Endothelial cell of umbilical vein (primary cell): ENCODE measurements at regions not wholly inside any gene's neighbourhood (a gene's known extent, or its start where the extent isn't known, plus 50 kb on each side); places are given as distances from the start of the nearest gene placed in this dataset.

ENCODE experiments used
- BruUV-seq: library from RNA; stranded (reverse); fragments of 400-500 nt; replicated peaks from 2 replicates; lab custom pipeline; 2021; lab: Mats Ljungman, UMichigan
- CTCF ChIA-PET: fragments of 300-600, 350-600 bp; sonication (Branson Sonifier 250); formaldehyde crosslinking; loops from one replicate; lab custom pipeline; 2021; ENCODE audit warnings: antibody characterized with exemption, inconsistent platforms; lab: Charles Lee
- POLR2A ChIA-PET: fragments of 300-600, 350-600 bp; sonication (Branson Sonifier 250); formaldehyde crosslinking; loops from one replicate; lab custom pipeline; 2021; ENCODE audit warnings: antibody characterized with exemption, inconsistent platforms; lab: Charles Lee
- DNase-seq: peaks from one replicate; pipeline ENCODE4 v3.0.0-alpha.2; 2011; ENCODE audit warnings: low read depth, low spot score
- FAIRE-seq: peaks from 2 replicates; lab custom pipeline; 2011; peaks lifted over from hg19 to GRCh38; lab: Jason Lieb, UNC
- H2AFZ ChIP-seq: 2 replicates; pipeline ENCODE4 v1.6.0; 2012; ENCODE audit warnings: low read depth, low read length, control low read depth, inconsistent platforms
- H3K27ac ChIP-seq: 2 replicates; pipeline ENCODE4 v1.5.1; 2011; ENCODE audit warnings: low read depth, mild to moderate bottlenecking, control low read depth, low read length, moderate library complexity; ENCODE audit not compliant: insufficient read depth
- H3K27me3 ChIP-seq, 2 experiments: 2 replicates each; pipeline versions ENCODE4 v1.6.0 to v1.6.1; 2011; ENCODE audit warnings: low read length in 2 of 2, mixed read lengths in 1 of 2; ENCODE audit not compliant: control insufficient read depth in 2 of 2, insufficient read depth in 2 of 2
- H3K36me3 ChIP-seq, 2 experiments: 2 replicates in 1 of 2; 3 replicates in 1 of 2; pipeline ENCODE4 v1.5.1; 2011; ENCODE audit warnings: low read length in 2 of 2, mild to moderate bottlenecking in 1 of 2, moderate library complexity in 1 of 2; ENCODE audit not compliant: control insufficient read depth in 2 of 2, insufficient read depth in 2 of 2; ENCODE audit errors: extremely low read depth in 1 of 2
- H3K4me1 ChIP-seq: 3 replicates; pipeline ENCODE4 v1.5.1; 2011; ENCODE audit warnings: mild to moderate bottlenecking, low read length; ENCODE audit not compliant: control insufficient read depth, insufficient read depth; ENCODE audit errors: extremely low read depth
- H3K4me2 ChIP-seq: 2 replicates; pipeline ENCODE4 v1.6.1; 2011; ENCODE audit warnings: low read length, control low read depth, mixed read lengths; ENCODE audit not compliant: insufficient read depth
- H3K4me3 ChIP-seq, 3 experiments: fragments of 200-600 bp in 1 of 3; sonication (generic), shearing (Covaris generic) in 1 of 3; replicated peaks in 1 of 3; 2 replicates each; pipeline ENCODE4 v1.5.1; 2011 to 2016; ENCODE audit warnings: control low read depth in 3 of 3, low read length in 3 of 3, mild to moderate bottlenecking in 2 of 3, inconsistent platforms in 1 of 3, low read depth in 1 of 3, moderate library complexity in 1 of 3; ENCODE audit not compliant: insufficient read depth in 1 of 3
- H3K79me2 ChIP-seq: 2 replicates; pipeline ENCODE4 v1.6.0; 2012; ENCODE audit warnings: low read length, inconsistent platforms; ENCODE audit not compliant: control insufficient read depth, insufficient read depth
- H3K9ac ChIP-seq: replicated peaks from 2 replicates; pipeline ENCODE3; 2011; ENCODE audit warnings: low read length, control low read depth; ENCODE audit not compliant: insufficient read depth; ENCODE audit errors: extremely low read depth
- H3K9me1 ChIP-seq: replicated peaks from 3 replicates; pipeline ENCODE4 v1.6.0; 2011; ENCODE audit warnings: mild to moderate bottlenecking, low read length; ENCODE audit not compliant: control insufficient read depth, insufficient read depth; ENCODE audit errors: extremely low read depth
- H3K9me3 ChIP-seq: replicated peaks from 2 replicates; pipeline ENCODE4 v1.5.1; 2012; ENCODE audit warnings: low read length, inconsistent platforms; ENCODE audit not compliant: control insufficient read depth, insufficient read depth
- H4K20me1 ChIP-seq: replicated peaks from 2 replicates; pipeline ENCODE3; 2011; ENCODE audit warnings: mild to moderate bottlenecking, low read length; ENCODE audit not compliant: control insufficient read depth, insufficient read depth; ENCODE audit errors: extremely low read depth
- EZH2 ChIP-seq: IDR thresholded peaks from 2 replicates; pipeline ENCODE4 v1.6.1; 2012; ENCODE audit warnings: borderline replicate concordance, low read depth, mild to moderate bottlenecking, moderate library complexity, low read length, inconsistent platforms; ENCODE audit not compliant: severe bottlenecking
- FOS ChIP-seq: IDR thresholded peaks from 2 replicates; pipeline ENCODE4 v1.6.1; 2011; ENCODE audit warnings: mild to moderate bottlenecking, low read length, moderate library complexity, borderline replicate concordance; ENCODE audit not compliant: insufficient read depth
- GATA2 ChIP-seq: IDR thresholded peaks from 2 replicates; pipeline ENCODE4 v1.7.0; 2011; ENCODE audit warnings: low read depth, mild to moderate bottlenecking, moderate library complexity, mixed read lengths, low read length; ENCODE audit not compliant: insufficient read length, insufficient read depth
- JUN ChIP-seq: IDR thresholded peaks from 2 replicates; pipeline ENCODE4 v1.6.1; 2011; ENCODE audit warnings: borderline replicate concordance, low read depth; ENCODE audit not compliant: insufficient read length, insufficient read depth
- MYC ChIP-seq: IDR thresholded peaks from one replicate; pipeline ENCODE4 v1.6.1; 2011; ENCODE audit warnings: mild to moderate bottlenecking, low read depth, low read length
- POLR2A ChIP-seq: IDR thresholded peaks from 2 replicates; pipeline ENCODE4 v1.6.1; 2012; ENCODE audit warnings: low read depth, mild to moderate bottlenecking, control low read depth, low read length
- POLR2AphosphoS5 ChIP-seq: IDR thresholded peaks from 2 replicates; pipeline ENCODE4 v1.6.1; 2012; ENCODE audit warnings: low read depth, mild to moderate bottlenecking, control low read depth, low read length, moderate library complexity; ENCODE audit not compliant: insufficient read depth
- dilution Hi-C: fragments of 300-500 bp; cut with MboI; formaldehyde crosslinking; loops from one replicate; pipeline ENCODE4 v1.15.0; 2019; ENCODE audit warnings: low sequenced_read_pairs; ENCODE audit not compliant: extremely low pct_ligation_motif_present
- intact Hi-C: fragments of 100-400 bp; cut with micrococcal nuclease; formaldehyde crosslinking; loops from one replicate; pipeline ENCODE4 v1.10.0; 2022
- TF ChIP-seq, protein P1 (sequence below), 2 donors: IDR thresholded peaks; 1 replicate in 1 of 2; 2 replicates in 1 of 2; pipeline ENCODE4 v1.5.1; 2011; ENCODE audit warnings: low read length in 2 of 2, mild to moderate bottlenecking in 2 of 2, moderate library complexity in 2 of 2, control low read depth in 1 of 2, inconsistent platforms in 1 of 2, low read depth in 1 of 2; ENCODE audit not compliant: insufficient read depth in 1 of 2; ENCODE audit errors: extremely low read depth in 1 of 2
- TF ChIP-seq, protein P2 (sequence below): IDR thresholded peaks from 2 replicates; pipeline ENCODE4 v1.6.1; 2011; ENCODE audit not compliant: insufficient read depth, insufficient read length

DNA sequence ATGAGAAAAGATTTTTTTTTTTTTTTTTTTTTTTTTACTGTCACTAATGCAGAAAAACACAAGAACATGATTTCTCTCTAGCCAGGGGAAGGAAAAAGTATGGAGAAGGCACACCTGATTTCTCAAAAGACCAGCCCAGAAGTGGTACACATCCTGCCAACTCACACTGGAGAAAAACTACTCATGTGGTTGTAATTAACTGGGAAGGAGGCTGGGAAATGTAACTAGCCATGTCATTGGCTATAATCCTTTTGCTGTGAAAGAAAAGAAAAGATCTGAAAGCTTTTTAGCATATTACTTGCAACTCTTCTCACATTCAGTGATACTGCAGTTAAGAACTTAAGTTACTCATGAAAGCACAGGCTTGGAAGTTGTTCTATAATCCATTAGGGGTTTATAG is 195.9 kb upstream of the PMFBP1 start:
- dilution Hi-C loops = no loop called here
- no peak overlapping the region for H2AFZ ChIP-seq
- no TSS peak for BruUV-seq
- no peak overlapping the region for H3K4me3 ChIP-seq
- H4K20me1 ChIP-seq = no peaks in the 10 kb centered on the region
- intact Hi-C loops = no loop called here
- H3K9me1 ChIP-seq = no peaks in the 10 kb centered on the region
- H3K4me1 ChIP-seq = peaks cover 33% of the 10 kb centered on the region
- POLR2A ChIA-PET = no interaction called here
- H3K9ac ChIP-seq = no peak overlapping the region
- CTCF ChIA-PET = no interaction called here
- no peaks in the 10 kb centered on the region for H3K27me3 ChIP-seq
- no peaks in the 10 kb centered on the region for H3K36me3 ChIP-seq
- H3K9me3 ChIP-seq = no peaks in the 10 kb centered on the region
- DNase-seq = no peak
- H3K27ac ChIP-seq = no peak overlapping the region
- TF ChIP-seq GATA2 (no peak), JUN (no peak), FOS (no peak), EZH2 (no peak), POLR2AphosphoS5 (no peak), MYC (no peak), POLR2A (no peak)
- TF ChIP-seq, protein P1, sequence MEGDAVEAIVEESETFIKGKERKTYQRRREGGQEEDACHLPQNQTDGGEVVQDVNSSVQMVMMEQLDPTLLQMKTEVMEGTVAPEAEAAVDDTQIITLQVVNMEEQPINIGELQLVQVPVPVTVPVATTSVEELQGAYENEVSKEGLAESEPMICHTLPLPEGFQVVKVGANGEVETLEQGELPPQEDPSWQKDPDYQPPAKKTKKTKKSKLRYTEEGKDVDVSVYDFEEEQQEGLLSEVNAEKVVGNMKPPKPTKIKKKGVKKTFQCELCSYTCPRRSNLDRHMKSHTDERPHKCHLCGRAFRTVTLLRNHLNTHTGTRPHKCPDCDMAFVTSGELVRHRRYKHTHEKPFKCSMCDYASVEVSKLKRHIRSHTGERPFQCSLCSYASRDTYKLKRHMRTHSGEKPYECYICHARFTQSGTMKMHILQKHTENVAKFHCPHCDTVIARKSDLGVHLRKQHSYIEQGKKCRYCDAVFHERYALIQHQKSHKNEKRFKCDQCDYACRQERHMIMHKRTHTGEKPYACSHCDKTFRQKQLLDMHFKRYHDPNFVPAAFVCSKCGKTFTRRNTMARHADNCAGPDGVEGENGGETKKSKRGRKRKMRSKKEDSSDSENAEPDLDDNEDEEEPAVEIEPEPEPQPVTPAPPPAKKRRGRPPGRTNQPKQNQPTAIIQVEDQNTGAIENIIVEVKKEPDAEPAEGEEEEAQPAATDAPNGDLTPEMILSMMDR (IDR thresholded peaks at IDR 0.05; ENCODE audit: extremely low read depth in 1 of 2, insufficient read depth in 1 of 2, low read depth in 1 of 2, low read length in 2 of 2) = no peak
- TF ChIP-seq, protein P2, sequence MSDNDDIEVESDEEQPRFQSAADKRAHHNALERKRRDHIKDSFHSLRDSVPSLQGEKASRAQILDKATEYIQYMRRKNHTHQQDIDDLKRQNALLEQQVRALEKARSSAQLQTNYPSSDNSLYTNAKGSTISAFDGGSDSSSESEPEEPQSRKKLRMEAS = no peak
- no peaks in the 10 kb centered on the region for H3K79me2 ChIP-seq
- H3K4me2 ChIP-seq = no peak overlapping the region
- FAIRE-seq = no peak
